Muscle layer of colon (tissue), 2 donors: ENCODE measurements at regions not wholly inside any gene's neighbourhood (a gene's known extent, or its start where the extent isn't known, plus 50 kb on each side); places are given as distances from the start of the nearest gene placed in this dataset.
"Not testable (repeated sequence)": the region's sequence is repeated elsewhere in the genome, so short reads cannot be mapped to it uniquely, and the experiment has no call there.

ENCODE experiments used
- H3K27ac ChIP-seq: one replicate; pipeline ENCODE4 v1.7.0; 2013; ENCODE audit warnings: low read depth, mild to moderate bottlenecking, low read length, moderate library complexity
- H3K27me3 ChIP-seq, 2 donors: one replicate each; pipeline ENCODE4 v1.7.0; 2013; ENCODE audit warnings: low read length in 2 of 2, mild to moderate bottlenecking in 2 of 2; ENCODE audit not compliant: insufficient read depth in 2 of 2, control insufficient read depth in 1 of 2
- H3K36me3 ChIP-seq: one replicate; pipeline ENCODE4 v1.7.0; 2013; ENCODE audit warnings: mild to moderate bottlenecking, low read length; ENCODE audit not compliant: insufficient read depth
- H3K4me1 ChIP-seq: one replicate; pipeline ENCODE4 v1.7.0; 2013; ENCODE audit warnings: mild to moderate bottlenecking, low read length; ENCODE audit not compliant: insufficient read depth
- H3K4me3 ChIP-seq, 2 donors: one replicate each; pipeline ENCODE4 v1.7.0; 2013; ENCODE audit warnings: low read length in 2 of 2, low read depth in 1 of 2, mild to moderate bottlenecking in 1 of 2, moderate library complexity in 1 of 2
- H3K9ac ChIP-seq: one replicate; pipeline ENCODE4 v1.7.0; 2013; ENCODE audit warnings: low read length
- H3K9me3 ChIP-seq: one replicate; pipeline ENCODE4 v1.7.0; 2013; ENCODE audit warnings: mild to moderate bottlenecking, low read length
- donor health status: abdominal sarcoma.
- donor health status: Adenocarcinoma of cecum.

DNA sequence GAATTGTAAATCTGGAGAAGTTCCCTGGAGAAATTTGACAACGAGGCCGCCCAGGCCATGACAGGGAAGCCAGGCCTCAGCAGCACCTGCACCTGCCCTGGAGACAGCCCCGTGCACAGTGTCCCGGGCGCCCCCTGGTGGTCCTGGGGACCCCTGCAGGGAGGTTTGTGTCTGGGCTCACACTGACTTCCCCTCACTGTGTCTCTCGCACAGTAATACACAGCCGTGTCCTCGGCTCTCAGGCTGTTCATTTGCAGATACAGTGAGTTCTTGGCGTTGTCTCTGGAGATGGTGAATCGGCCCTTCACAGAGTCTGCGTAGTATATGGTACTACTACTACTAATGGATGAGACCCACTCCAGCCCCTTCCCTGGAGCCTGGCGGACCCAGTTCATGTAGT lies 1201.6 kb downstream of the TMEM121 start:
- not testable (repeated sequence) for H3K9me3 ChIP-seq, H3K4me3 ChIP-seq

DNA sequence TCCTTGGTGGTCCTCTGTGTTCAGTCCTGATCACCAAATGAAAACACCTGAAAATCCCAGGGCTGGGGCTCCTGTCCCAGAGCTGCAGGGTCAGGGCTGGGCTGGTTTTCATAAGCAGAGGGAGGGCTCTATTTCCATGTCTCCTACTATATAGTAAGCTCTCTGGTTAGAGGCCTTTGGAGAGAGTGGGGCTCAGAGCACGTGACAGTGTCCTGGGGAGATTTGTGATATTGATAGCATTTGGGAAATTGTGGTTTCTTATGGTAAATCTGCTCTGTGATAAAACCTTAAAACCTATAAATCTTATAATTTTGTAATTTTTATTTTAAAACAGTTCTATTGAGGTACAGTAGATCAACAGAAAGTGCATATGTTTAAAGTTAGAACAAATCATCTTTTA lies 1202.2 kb downstream of the TMEM121 start:
- no peak overlapping the region for H3K27ac ChIP-seq
- H3K9ac ChIP-seq = no peak overlapping the region
- H3K36me3 ChIP-seq = no peaks in the 10 kb centered on the region
- no peaks in the 10 kb centered on the region for H3K4me1 ChIP-seq
- H3K9me3 ChIP-seq = no peaks in the 10 kb centered on the region
- H3K4me3 ChIP-seq = no peak overlapping the region
- no peaks in the 10 kb centered on the region for H3K27me3 ChIP-seq

More for the DNA sequence above, 1201.6 kb downstream of the TMEM121 start:
- H3K4me1 ChIP-seq, H3K27me3 ChIP-seq, H3K27ac ChIP-seq, H3K36me3 ChIP-seq, H3K9ac ChIP-seq: not testable (repeated sequence)

DNA sequence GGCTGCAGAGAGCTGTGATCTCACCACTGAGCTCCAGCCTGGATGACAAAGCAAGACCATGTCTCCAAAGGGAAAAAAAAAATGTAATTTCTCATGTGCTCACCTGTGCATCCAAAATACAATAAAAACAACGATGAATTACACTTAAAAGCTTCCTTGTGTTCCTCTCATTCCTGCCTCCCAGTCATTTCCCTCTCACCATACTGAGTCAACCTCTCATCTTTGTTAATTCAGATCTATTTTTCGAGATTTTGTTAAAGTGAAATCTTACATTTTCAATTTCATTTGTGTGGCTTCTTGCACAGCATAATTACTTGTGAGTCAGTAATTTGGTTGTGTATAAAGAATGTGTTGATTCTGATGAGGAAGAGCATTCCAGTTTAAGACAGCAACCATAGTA lies 1203.2 kb downstream of the TMEM121 start:
- no peaks in the 10 kb centered on the region for H3K4me1 ChIP-seq
- no peaks in the 10 kb centered on the region for H3K9me3 ChIP-seq
- H3K27ac ChIP-seq = no peak overlapping the region
- no peaks in the 10 kb centered on the region for H3K27me3 ChIP-seq
- no peak overlapping the region for H3K4me3 ChIP-seq
- H3K36me3 ChIP-seq = no peaks in the 10 kb centered on the region
- no peak overlapping the region for H3K9ac ChIP-seq

DNA sequence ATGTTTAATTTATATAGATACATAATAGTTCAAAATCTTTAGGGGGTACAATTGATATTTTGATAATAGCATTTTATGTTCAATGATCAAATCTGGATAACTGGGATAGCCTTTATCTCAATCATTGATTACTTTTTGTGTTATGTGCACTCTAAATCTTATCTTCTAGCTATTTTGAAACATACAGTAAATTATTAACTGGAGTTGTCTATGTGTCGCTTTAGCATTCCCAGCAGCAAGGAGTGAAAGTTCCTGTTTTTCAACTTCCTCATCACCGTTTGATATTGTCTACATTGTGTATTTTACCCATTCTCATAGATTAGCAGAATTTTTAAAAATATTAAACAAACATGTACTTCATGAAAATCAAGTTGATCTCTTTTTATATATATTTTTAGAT lies 1207.4 kb downstream of the TMEM121 start:
- H3K4me1 ChIP-seq = no peaks in the 10 kb centered on the region
- no peak overlapping the region for H3K27ac ChIP-seq
- H3K9me3 ChIP-seq = no peaks in the 10 kb centered on the region
- H3K9ac ChIP-seq = no peak overlapping the region
- H3K4me3 ChIP-seq = no peak overlapping the region
- H3K27me3 ChIP-seq = no peaks in the 10 kb centered on the region
- H3K36me3 ChIP-seq = no peaks in the 10 kb centered on the region

DNA sequence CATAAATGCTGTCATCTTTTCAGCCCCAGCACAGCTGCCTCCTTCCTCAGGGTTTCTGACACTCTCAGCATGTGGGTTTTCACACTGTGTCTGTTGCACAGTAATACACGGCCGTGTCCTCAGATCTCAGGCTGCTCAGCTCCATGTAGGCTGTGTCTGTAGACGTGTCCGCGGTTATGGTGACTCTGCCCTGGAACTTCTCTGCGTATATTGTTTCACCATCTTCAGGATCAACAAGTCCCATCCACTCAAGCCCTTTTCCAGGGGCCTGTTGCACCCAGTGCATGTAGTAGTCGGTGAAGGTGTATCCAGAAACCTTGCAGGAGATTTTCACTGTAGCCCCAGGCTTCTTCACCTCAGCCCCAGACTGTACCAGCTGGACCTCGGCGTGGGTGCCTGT lies 1210.6 kb downstream of the TMEM121 start:
- H3K27me3 ChIP-seq = no peaks in the 10 kb centered on the region
- H3K4me1 ChIP-seq = no peaks in the 10 kb centered on the region
- no peaks in the 10 kb centered on the region for H3K36me3 ChIP-seq
- no peak overlapping the region for H3K27ac ChIP-seq
- no peak overlapping the region for H3K9ac ChIP-seq
- H3K4me3 ChIP-seq = no peak overlapping the region
- no peaks in the 10 kb centered on the region for H3K9me3 ChIP-seq

DNA sequence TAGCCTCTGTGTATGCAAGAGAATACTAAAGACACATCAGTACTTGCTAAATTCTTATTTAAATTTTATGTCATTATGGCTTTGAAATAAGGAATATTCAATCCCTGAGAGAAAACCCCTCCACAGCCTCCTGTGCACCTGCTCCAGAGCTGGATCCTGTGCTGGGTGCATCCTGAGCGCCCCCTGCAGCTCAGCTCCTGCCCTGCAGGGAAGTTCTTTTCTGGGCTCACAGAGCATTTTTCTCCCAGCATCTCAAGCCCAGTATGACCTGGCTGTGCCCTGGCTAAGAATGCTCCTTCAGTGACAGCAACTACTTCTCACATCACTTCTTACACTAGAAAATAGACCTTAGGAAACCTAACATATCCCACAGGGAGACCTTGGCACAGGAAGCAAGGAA lies 1211.7 kb downstream of the TMEM121 start:
- H3K27me3 ChIP-seq = no peaks in the 10 kb centered on the region
- no peaks in the 10 kb centered on the region for H3K9me3 ChIP-seq
- H3K4me3 ChIP-seq = no peak overlapping the region
- no peaks in the 10 kb centered on the region for H3K4me1 ChIP-seq
- no peak overlapping the region for H3K27ac ChIP-seq
- no peak overlapping the region for H3K9ac ChIP-seq
- H3K36me3 ChIP-seq = no peaks in the 10 kb centered on the region

DNA sequence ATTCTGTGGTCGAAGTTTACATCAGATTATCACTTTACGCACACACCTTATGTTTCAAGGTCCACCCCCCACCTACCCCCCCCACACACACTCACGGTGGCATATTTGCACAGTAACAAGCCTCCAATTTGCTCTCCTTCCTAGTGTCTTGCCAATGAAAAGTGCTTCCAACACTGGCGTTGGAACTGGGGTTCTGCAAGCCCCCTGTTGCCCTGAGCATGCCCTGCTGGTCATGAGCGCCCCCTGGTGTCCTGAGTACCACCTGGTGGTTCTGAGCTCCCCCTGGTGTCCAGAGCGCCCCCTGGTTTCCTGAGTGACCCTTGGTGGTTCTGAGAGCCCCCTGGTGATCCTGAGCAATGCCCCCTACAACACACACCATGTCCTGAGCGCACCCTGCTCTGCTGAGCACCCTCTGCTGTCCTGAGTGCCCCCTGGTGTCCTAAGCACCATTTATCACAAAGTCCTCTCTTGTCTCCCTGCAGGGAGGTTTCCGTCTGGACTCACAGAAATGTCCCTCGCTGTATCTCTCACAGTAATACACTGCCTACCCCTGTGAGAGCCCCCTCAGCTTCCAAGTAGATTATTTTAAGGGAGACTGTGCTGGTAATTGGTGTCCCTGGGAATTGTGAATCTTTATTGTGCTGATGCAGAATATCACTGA lies 1212.3 kb downstream of the TMEM121 start:
- not testable (repeated sequence) for H3K4me3 ChIP-seq, H3K4me1 ChIP-seq, H3K36me3 ChIP-seq, H3K9ac ChIP-seq, H3K9me3 ChIP-seq, H3K27ac ChIP-seq, H3K27me3 ChIP-seq

DNA sequence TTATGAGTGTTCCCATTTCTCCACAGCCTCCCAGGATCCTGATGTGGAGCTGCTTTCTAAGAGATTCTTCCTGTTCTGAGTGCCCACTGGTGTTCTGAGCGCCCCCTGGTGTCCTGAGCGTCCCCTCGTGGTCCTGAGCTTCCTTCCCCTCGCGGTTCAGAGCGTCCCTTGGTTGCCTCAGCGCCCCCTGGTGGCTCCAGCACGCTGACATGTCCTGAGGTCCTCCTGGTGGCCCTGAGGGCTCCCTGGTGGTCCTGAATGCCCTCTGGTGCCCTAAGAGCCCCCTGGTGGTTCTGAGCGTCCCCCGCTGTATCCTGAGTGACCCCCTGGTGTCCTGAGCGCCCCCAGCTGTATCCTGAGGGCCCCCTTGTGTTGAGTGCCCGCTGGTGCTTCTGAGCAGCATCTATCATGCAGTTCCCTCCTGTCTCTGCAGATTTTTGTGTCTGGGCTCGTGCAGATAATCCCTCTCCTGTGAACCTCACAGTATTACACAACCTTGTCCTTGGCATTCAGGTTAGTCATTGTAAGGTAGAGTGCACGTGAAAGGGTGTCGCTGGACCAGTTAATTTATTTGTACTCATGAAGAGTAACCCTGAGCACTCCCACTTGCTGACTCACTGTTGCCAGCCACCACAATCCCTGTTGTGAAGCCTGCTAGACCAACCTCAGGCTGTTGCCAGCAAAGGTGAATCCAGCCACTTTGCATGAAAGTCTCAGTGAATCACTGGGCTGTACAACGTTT lies 1214.9 kb downstream of the TMEM121 start:
- not testable (repeated sequence) for H3K27ac ChIP-seq, H3K4me3 ChIP-seq, H3K9ac ChIP-seq, H3K27me3 ChIP-seq, H3K9me3 ChIP-seq, H3K4me1 ChIP-seq, H3K36me3 ChIP-seq

DNA sequence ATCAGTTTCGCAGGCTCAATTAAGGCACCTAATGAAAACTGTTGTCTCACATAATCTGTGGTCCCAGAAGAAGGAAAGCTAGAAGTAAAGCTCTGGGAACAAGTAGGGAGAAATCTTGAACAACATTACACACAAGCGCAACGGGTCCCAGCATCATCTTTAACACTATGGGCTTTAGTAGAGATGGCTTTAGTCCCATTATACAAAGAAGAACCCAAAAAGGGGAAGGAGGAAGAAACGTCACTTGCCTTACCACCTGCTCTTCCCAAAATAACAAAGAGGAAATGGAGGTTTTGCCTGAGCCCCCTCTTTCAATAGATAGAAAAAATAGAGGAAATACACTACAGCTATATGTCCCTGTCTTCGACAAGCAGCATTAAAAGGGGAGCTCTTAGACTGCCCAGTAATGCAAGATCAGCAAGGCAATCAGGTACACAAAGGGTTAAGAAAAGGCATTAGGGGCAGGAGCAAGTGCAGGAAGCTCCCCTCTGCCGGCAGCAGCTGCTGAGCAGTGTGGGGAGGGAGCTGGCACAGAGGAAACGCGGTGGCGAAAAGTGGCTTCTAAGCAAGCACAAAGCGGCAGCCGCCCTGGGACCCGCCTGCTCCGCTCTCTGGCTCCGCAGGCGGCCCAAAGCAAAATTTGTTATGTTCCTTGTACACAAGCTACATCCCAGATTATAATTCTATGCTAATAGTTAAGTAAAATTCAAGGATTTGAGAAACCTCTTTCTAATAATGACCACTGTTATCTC lies 1218.8 kb downstream of the TMEM121 start:
- not testable (repeated sequence) for H3K9me3 ChIP-seq, H3K27ac ChIP-seq, H3K4me1 ChIP-seq, H3K36me3 ChIP-seq, H3K9ac ChIP-seq, H3K4me3 ChIP-seq, H3K27me3 ChIP-seq

DNA sequence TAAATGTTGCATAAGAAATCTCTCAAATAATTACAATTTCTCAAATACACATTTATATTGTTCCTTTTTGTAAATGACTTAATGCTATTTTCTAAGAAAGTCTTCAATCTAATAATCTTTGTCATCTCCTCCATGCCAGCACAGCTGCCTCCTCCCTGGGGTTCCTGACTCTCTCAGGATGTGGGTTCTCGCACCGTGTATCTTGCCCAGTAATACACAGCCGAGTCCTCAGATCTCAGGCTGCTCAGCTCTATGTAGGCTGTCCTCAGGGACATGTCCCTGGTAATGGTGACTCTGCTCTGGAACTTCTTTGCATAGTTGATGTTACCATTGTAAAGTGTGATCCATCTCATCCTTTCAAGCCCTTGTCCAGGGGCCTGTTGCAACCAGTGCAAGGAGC lies 1223.7 kb downstream of the TMEM121 start:
- H3K27ac ChIP-seq, H3K4me3 ChIP-seq, H3K27me3 ChIP-seq, H3K9me3 ChIP-seq, H3K9ac ChIP-seq, H3K4me1 ChIP-seq, H3K36me3 ChIP-seq: not testable (repeated sequence)

DNA sequence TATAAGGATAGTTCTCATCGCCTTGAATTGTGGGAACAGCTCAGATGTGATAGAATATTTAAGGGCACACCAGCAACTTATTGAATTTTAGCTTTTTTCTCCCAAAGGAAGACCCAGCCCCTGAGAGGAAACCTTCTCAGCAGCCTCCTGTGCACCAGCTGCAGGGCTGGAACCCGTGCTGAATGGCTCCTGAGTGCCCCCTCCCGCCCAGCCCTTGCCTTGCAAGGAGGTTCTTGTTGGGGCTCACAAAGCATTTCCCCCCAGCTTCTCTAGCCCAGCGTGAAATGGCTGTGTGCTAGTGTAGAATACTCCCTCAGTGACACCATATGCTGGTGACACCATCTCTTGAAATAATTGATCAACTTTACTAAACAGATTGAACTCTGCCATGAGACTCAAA lies 1227.4 kb downstream of the TMEM121 start:
- H3K27me3 ChIP-seq, H3K4me3 ChIP-seq, H3K4me1 ChIP-seq, H3K9ac ChIP-seq, H3K27ac ChIP-seq, H3K36me3 ChIP-seq, H3K9me3 ChIP-seq: not testable (repeated sequence)

DNA sequence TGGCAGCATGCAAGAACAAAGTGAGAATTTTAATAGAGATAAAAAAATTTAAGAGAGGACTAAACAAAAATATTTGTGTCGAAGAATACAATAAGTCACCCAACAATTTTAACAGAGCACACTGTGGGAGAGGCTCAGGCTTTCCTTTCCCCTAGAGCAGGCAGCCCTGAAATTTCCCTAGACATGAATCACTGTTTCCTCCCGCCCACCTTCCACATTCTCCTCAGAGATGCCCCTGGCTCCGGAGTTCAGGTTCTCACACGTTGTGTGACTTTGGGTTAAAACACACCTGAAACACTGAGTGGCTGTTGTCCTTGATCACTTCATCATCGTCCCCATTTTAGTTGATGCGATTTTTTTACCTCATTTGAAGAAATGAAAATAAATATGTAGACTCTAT lies 1231.1 kb downstream of the TMEM121 start:
- not testable (repeated sequence) for H3K4me1 ChIP-seq, H3K36me3 ChIP-seq, H3K9me3 ChIP-seq, H3K9ac ChIP-seq, H3K27me3 ChIP-seq, H3K4me3 ChIP-seq, H3K27ac ChIP-seq
